Astrocyte (in vitro differentiated cells and primary cell): ENCODE measurements at regions not wholly inside any gene's neighbourhood (a gene's known extent, or its start where the extent isn't known, plus 50 kb on each side); places are given as distances from the start of the nearest gene placed in this dataset.

Experiments
- DNase-seq: peaks from one replicate; pipeline ENCODE4 v3.0.0-alpha.2; 2010; ENCODE audit warnings: low read depth
- FAIRE-seq: peaks from 2 replicates; lab custom pipeline; 2011; peaks lifted over from hg19 to GRCh38; lab: Jason Lieb, UNC
- H2AFZ ChIP-seq: 2 replicates; pipeline ENCODE4 v1.6.0; 2012; ENCODE audit warnings: low read depth, low read length, inconsistent platforms
- H3K27ac ChIP-seq: 2 replicates; pipeline ENCODE4 v1.5.1; 2011; ENCODE audit warnings: low read depth, low read length, inconsistent platforms
- H3K27me3 ChIP-seq: 2 replicates; pipeline ENCODE4 v1.6.0; 2011; ENCODE audit warnings: low read length, inconsistent platforms; ENCODE audit not compliant: insufficient read depth
- H3K36me3 ChIP-seq: 2 replicates; pipeline ENCODE4 v1.5.1; 2011; ENCODE audit warnings: low read length, inconsistent platforms; ENCODE audit not compliant: insufficient read depth
- H3K4me1 ChIP-seq: 2 replicates; pipeline ENCODE4 v1.5.1; 2011; ENCODE audit warnings: low read length, inconsistent platforms; ENCODE audit not compliant: insufficient read depth
- H3K4me2 ChIP-seq: 2 replicates; pipeline ENCODE4 v1.6.0; 2012; ENCODE audit warnings: low read length, inconsistent platforms
- H3K4me3 ChIP-seq: 2 replicates; pipeline ENCODE4 v1.5.1; 2011; ENCODE audit warnings: low read depth, mild to moderate bottlenecking, low read length, inconsistent platforms; ENCODE audit not compliant: insufficient read depth
- H3K79me2 ChIP-seq: 2 replicates; pipeline ENCODE4 v1.6.0; 2012; ENCODE audit warnings: mild to moderate bottlenecking, low read length, inconsistent platforms; ENCODE audit not compliant: insufficient read depth
- H3K9ac ChIP-seq: 2 replicates; pipeline ENCODE4 v1.6.0; 2012; ENCODE audit warnings: mild to moderate bottlenecking, low read length, inconsistent platforms
- H3K9me3 ChIP-seq: 2 replicates; pipeline ENCODE4 v1.5.1; 2012; ENCODE audit warnings: low read depth, mild to moderate bottlenecking, low read length, inconsistent platforms; ENCODE audit not compliant: insufficient read depth
- H4K20me1 ChIP-seq: 2 replicates; pipeline ENCODE4 v1.6.0; 2012; ENCODE audit warnings: low read length, inconsistent platforms; ENCODE audit not compliant: insufficient read depth
- H3K27ac Mint-ChIP-seq: one replicate; pipeline ENCODE4 v1.8.0; 2021; ENCODE audit warnings: mild to moderate bottlenecking, mixed read lengths; ENCODE audit not compliant: unreplicated experiment
- H3K27me3 Mint-ChIP-seq: one replicate; pipeline ENCODE4 v1.8.0; 2021; ENCODE audit warnings: low read depth, mixed read lengths; ENCODE audit not compliant: unreplicated experiment
- H3K36me3 Mint-ChIP-seq: one replicate; pipeline ENCODE4 v1.8.0; 2021; ENCODE audit warnings: low read depth, mixed read lengths; ENCODE audit not compliant: unreplicated experiment
- H3K4me1 Mint-ChIP-seq: one replicate; pipeline ENCODE4 v1.8.0; 2021; ENCODE audit warnings: low read depth, mixed read lengths; ENCODE audit not compliant: unreplicated experiment
- H3K4me3 Mint-ChIP-seq: one replicate; pipeline ENCODE4 v1.8.0; 2021; ENCODE audit warnings: mild to moderate bottlenecking, moderate library complexity, mixed read lengths; ENCODE audit not compliant: unreplicated experiment
- H3K9me3 Mint-ChIP-seq: one replicate; pipeline ENCODE4 v1.8.0; 2021; ENCODE audit warnings: mild to moderate bottlenecking, mixed read lengths; ENCODE audit not compliant: unreplicated experiment
- EZH2 ChIP-seq: IDR thresholded peaks from 2 replicates; pipeline ENCODE4 v1.6.1; 2012; ENCODE audit warnings: mild to moderate bottlenecking, low read length, inconsistent platforms; ENCODE audit not compliant: insufficient read depth
- TF ChIP-seq, protein P1 (sequence below): IDR thresholded peaks from 2 replicates; pipeline ENCODE4 v1.5.1; 2011; ENCODE audit warnings: low read depth, mild to moderate bottlenecking, inconsistent platforms, low read length, moderate library complexity; ENCODE audit not compliant: insufficient read depth

DNA sequence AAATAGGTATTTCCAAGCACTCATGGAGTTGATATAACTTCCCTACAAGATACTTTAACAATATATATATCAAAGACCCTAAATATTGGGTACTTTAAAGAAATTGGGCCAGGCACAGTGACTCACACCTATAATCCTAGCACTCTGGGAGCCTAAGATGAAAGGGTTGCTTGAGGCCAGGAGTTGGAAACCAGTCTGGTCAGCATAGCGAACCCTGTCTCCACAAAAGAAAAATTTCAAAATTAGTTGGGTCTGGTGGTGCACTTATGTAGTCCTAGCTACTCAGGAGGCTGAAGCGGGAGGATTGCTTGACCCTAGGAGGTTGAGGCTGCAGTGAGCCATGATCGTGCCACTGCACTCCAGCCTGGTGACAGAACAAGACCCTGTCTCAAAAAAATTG, 393.9 kb upstream of the DEPDC1 start:
- no peaks in the 10 kb centered on the region for H4K20me1 ChIP-seq
- no peak for DNase-seq
- no peaks in the 10 kb centered on the region for H3K36me3 ChIP-seq
- no peak overlapping the region for H3K9ac ChIP-seq
- no peak overlapping the region for H3K4me3 ChIP-seq
- H2AFZ ChIP-seq, result no peak overlapping the region
- no peaks in the 10 kb centered on the region for H3K36me3 Mint-ChIP-seq
- H3K79me2 ChIP-seq, result no peaks in the 10 kb centered on the region
- H3K4me1 Mint-ChIP-seq, result no peaks in the 10 kb centered on the region
- no peaks in the 10 kb centered on the region for H3K9me3 ChIP-seq
- H3K27me3 ChIP-seq, result no peaks in the 10 kb centered on the region
- H3K27me3 Mint-ChIP-seq, result peaks cover 2% of the 10 kb centered on the region
- peaks cover 2% of the 10 kb centered on the region for H3K9me3 Mint-ChIP-seq
- no peak overlapping the region for H3K27ac Mint-ChIP-seq
- no peaks in the 10 kb centered on the region for H3K4me1 ChIP-seq
- no peak for TF ChIP-seq EZH2
- TF ChIP-seq, protein P1, sequence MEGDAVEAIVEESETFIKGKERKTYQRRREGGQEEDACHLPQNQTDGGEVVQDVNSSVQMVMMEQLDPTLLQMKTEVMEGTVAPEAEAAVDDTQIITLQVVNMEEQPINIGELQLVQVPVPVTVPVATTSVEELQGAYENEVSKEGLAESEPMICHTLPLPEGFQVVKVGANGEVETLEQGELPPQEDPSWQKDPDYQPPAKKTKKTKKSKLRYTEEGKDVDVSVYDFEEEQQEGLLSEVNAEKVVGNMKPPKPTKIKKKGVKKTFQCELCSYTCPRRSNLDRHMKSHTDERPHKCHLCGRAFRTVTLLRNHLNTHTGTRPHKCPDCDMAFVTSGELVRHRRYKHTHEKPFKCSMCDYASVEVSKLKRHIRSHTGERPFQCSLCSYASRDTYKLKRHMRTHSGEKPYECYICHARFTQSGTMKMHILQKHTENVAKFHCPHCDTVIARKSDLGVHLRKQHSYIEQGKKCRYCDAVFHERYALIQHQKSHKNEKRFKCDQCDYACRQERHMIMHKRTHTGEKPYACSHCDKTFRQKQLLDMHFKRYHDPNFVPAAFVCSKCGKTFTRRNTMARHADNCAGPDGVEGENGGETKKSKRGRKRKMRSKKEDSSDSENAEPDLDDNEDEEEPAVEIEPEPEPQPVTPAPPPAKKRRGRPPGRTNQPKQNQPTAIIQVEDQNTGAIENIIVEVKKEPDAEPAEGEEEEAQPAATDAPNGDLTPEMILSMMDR, result no peak
- H3K4me2 ChIP-seq, result no peak overlapping the region
- H3K4me3 Mint-ChIP-seq, result no peak overlapping the region
- no peak for FAIRE-seq
- H3K27ac ChIP-seq, result no peak overlapping the region

DNA sequence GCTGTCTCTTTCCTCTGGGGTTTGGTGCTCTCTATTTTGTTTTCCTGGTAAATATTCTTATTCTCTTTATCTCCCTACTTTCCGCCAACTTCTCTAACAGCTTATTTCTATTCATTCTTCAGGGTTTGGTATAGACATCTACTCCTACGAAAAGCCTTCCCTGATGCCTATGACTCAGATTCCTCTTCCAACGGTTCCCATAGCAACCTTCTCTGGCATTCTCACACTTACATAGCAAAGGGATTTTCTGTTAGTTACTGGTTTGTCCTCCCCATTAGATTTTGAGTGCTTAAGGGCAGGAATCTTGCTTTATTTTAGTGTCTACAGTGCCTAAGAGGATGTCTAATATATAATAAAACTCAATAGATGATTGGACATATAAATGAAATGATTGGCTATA, 407.6 kb upstream of the DEPDC1 start:
- Mint-ChIP-seq H3K4me3 (no peak overlapping the region), H3K27me3 (no peaks in the 10 kb centered on the region), H3K27ac (peak overlapping the region; percentile 67), H3K4me1 (peaks cover 10% of the 10 kb centered on the region), H3K36me3 (no peaks in the 10 kb centered on the region), H3K9me3 (no peaks in the 10 kb centered on the region)
- TF ChIP-seq, protein P1, result no peak
- TF ChIP-seq EZH2, result no peak
- H4K20me1 ChIP-seq, result no peaks in the 10 kb centered on the region
- no peak overlapping the region for H3K4me3 ChIP-seq
- H3K27me3 ChIP-seq, result no peaks in the 10 kb centered on the region
- no peak overlapping the region for H2AFZ ChIP-seq
- H3K9ac ChIP-seq, result no peak overlapping the region
- peak; percentile 61 for DNase-seq
- no peaks in the 10 kb centered on the region for H3K79me2 ChIP-seq
- no peak overlapping the region for H3K27ac ChIP-seq
- no peaks in the 10 kb centered on the region for H3K4me1 ChIP-seq
- no peaks in the 10 kb centered on the region for H3K36me3 ChIP-seq
- no peak overlapping the region for H3K4me2 ChIP-seq
- no peaks in the 10 kb centered on the region for H3K9me3 ChIP-seq
- FAIRE-seq, result no peak

DNA sequence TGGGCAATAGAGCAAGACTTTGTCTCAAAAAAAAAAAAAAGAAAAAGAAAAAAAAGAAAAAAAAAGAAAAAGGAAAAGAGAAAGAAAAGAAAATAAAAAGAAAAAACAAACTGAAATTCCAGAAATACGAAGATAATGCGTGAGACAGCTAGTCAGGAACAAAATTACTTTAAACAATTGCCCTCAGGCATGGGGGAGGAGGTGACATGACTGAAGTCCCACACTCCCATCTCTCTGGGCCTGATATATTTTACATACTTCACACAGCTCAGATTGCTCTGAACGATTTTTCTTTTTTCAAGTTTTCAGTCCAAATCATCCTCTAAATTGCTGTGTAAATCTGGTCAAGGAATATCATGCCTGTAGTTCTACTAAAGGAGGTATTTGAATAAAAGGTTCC, 409.5 kb upstream of the DEPDC1 start:
- H3K4me3 ChIP-seq, result no peak overlapping the region
- no peaks in the 10 kb centered on the region for H4K20me1 ChIP-seq
- H3K9me3 Mint-ChIP-seq, result peaks cover 2% of the 10 kb centered on the region
- DNase-seq (no peak), FAIRE-seq (no peak)
- no peaks in the 10 kb centered on the region for H3K27me3 Mint-ChIP-seq
- H3K4me3 Mint-ChIP-seq, result no peak overlapping the region
- peaks cover 4% of the 10 kb centered on the region for H3K9me3 ChIP-seq
- no peak overlapping the region for H3K9ac ChIP-seq
- no peaks in the 10 kb centered on the region for H3K4me1 ChIP-seq
- H3K4me2 ChIP-seq, result no peak overlapping the region
- no peak overlapping the region for H3K27ac Mint-ChIP-seq
- H3K4me1 Mint-ChIP-seq, result peaks cover 10% of the 10 kb centered on the region
- H2AFZ ChIP-seq, result no peak overlapping the region
- H3K79me2 ChIP-seq, result no peaks in the 10 kb centered on the region
- H3K27ac ChIP-seq, result no peak overlapping the region
- H3K27me3 ChIP-seq, result no peaks in the 10 kb centered on the region
- no peaks in the 10 kb centered on the region for H3K36me3 ChIP-seq
- H3K36me3 Mint-ChIP-seq, result no peaks in the 10 kb centered on the region
- TF ChIP-seq, protein P1, result no peak
- TF ChIP-seq EZH2, result no peak
